HFF-Myc (cell line): ENCODE measurements at regions not wholly inside any gene's neighbourhood (a gene's known extent, or its start where the extent isn't known, plus 50 kb on each side); places are given as distances from the start of the nearest gene placed in this dataset.

Source experiments
- DNase-seq: peaks from one replicate; pipeline ENCODE4 v3.0.0-alpha.2; 2011; ENCODE audit warnings: low read depth; ENCODE audit errors: extremely low read depth
- H3K4me3 ChIP-seq: replicated peaks from 2 replicates; pipeline ENCODE4 v1.5.1; 2011; ENCODE audit warnings: low read depth, mild to moderate bottlenecking, control low read depth, low read length
- CTCF ChIP-seq: IDR thresholded peaks from 2 replicates; pipeline ENCODE4 v1.5.1; 2012; ENCODE audit warnings: mild to moderate bottlenecking, low read depth, low read length, control low read depth; ENCODE audit errors: missing control alignments

GRCh38 chr16:85249418-85250146, 137.3 kb upstream of the CIBAR2 start:
- no peak overlapping the region for H3K4me3 ChIP-seq
- DNase-seq: no peak
- no peak for TF ChIP-seq CTCF

- no peak for DNase-seq
- no peak overlapping the region for H3K4me3 ChIP-seq
- no peak for TF ChIP-seq CTCF
Measured at GRCh38 chr16:85250147-85250463, 137.8 kb upstream of the CIBAR2 start.

DNA sequence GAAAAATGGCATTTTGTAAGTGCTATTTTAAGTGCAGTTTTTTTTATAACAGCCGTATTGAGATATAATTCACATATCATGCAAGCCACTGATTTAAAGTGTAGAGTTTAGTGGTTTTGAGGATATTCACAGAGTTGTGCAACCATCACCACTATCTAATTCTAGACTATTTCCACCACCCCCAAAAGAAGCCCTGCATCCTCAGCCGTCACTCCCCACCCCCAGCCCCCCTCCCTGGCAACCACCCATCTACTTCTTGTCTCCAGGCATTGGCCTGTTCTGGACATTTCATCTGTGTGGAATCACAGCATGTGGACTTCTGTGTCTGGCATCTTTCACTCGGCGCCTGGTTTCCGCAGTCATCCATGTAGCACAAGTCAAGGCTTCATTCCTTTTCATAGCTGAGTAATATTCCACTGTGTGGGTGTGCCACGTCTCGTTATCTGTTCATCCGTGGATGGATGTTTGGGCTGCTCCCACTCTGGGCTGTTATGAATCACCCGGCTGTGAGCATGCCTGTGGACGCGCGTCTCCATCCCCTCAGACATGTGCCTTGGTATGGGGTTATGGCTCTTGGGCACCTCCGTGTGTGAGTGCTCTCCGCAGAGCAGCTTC, 138.4 kb upstream of the CIBAR2 start:
- no peak for DNase-seq
- no peak overlapping the region for H3K4me3 ChIP-seq
- no peak for TF ChIP-seq CTCF

- TF ChIP-seq CTCF: no peak
- DNase-seq: no peak
- no peak overlapping the region for H3K4me3 ChIP-seq
Measured at GRCh38 chr16:85251225-85251760, 139.0 kb upstream of the CIBAR2 start.

DNA sequence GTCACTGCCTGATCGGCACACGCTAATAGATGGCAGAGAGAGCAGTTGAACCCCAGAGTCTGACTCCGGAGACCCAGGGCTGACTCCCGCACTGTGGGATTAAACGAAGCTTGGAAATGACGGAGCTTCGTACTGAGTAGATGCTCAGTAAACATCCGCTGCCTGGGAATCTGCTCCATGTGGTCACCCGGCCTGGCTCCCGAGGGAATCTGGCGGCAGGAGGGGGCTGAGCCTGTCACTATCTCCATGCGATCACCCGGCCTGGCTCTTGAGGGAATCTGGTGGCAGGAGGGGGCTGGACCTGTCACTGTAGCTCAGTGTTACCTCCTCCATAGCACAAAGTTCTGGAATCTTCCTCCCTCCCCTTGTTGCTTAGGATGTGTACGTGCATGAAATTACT, 139.7 kb upstream of the CIBAR2 start:
- no peak for DNase-seq
- no peak for TF ChIP-seq CTCF
- no peak overlapping the region for H3K4me3 ChIP-seq

- DNase-seq: no peak
- TF ChIP-seq CTCF: no peak
- H3K4me3 ChIP-seq: no peak overlapping the region
Measured at GRCh38 chr16:85252461-85252860, 140.2 kb upstream of the CIBAR2 start.
